ENCODE measurements at regions not wholly inside any gene's neighbourhood (a gene's known extent, or its start where the extent isn't known, plus 50 kb on each side); places are given as distances from the start of the nearest gene placed in this dataset.

- TF ChIP-seq POLR2A (IDR thresholded peaks at IDR 0.05) (no peak), CTCF (IDR thresholded peaks at IDR 0.05) (no peak), EP300 (IDR thresholded peaks at IDR 0.05) (no peak)
Measured at GRCh38 chr21:16243396-16243795, 513.6 kb downstream of the USP25 start.
